ENCODE measurements at regions not wholly inside any gene's neighbourhood (a gene's known extent, or its start where the extent isn't known, plus 50 kb on each side); places are given as distances from the start of the nearest gene placed in this dataset.
A peak's percentile ranks its signal among the peaks of the same experiment; 100 is the strongest.

DNA sequence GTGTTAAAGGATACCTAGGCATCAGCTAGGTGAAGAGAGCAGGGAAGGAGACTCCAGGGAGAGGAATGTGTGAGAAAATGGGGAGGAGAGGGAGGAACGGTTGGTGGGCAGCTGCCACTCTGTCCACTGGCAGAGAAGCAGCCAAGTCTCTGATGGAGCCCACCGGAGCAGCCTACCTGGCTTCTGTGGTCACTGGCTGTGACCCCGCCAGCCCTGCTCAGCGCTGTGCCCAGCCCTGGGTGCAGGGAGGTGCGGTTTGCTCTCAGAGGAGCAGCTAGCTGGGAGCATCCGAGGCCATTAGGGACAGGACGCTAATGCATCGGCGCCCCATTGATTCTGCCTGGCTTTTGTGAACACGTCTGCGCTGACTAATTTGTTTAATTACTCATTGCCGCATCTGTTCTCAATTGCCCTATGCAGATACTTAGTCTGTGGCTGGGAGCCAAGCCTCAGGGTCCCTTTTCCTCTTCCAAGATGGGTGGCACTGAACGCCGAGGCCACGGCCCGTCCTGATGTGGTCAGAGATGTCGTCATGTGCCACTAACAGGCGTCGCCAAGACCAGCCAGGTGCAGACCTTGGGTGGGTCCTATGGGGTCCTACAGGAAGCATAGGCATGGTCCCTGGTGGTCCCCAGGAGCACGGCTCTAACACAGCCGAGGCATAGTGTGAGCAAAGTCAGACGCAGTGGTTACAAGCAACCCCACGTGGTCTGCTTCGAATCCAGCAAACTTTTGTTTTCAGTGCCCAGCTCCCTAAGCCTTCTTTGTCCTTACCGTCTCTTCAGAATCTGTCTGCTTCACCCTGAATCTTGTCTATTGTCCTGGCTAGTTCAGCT, 82.0 kb downstream of the RRM2 start:
- no peaks in the 10 kb centered on the region for H3K9me3 ChIP-seq
- no peak overlapping the region for H3K4me3 ChIP-seq
- no peak overlapping the region for H3K27ac ChIP-seq
- H3K36me3 ChIP-seq: no peaks in the 10 kb centered on the region
- H3K4me1 ChIP-seq: no peaks in the 10 kb centered on the region
- DNase-seq (peak in 1 of 3 donors; percentile 42), ATAC-seq (peak in 1 of 4 donors; percentile 21)
- WGBS (ENCODE audit: insufficient coverage, low coverage, low lambda C conversion rate, missing lambda C conversion rate): 56% methylated on average over 3 of the region's 25 CpGs
- TF ChIP-seq POLR2A (IDR thresholded peaks at IDR 0.05): no peak
- TF ChIP-seq, protein P1, sequence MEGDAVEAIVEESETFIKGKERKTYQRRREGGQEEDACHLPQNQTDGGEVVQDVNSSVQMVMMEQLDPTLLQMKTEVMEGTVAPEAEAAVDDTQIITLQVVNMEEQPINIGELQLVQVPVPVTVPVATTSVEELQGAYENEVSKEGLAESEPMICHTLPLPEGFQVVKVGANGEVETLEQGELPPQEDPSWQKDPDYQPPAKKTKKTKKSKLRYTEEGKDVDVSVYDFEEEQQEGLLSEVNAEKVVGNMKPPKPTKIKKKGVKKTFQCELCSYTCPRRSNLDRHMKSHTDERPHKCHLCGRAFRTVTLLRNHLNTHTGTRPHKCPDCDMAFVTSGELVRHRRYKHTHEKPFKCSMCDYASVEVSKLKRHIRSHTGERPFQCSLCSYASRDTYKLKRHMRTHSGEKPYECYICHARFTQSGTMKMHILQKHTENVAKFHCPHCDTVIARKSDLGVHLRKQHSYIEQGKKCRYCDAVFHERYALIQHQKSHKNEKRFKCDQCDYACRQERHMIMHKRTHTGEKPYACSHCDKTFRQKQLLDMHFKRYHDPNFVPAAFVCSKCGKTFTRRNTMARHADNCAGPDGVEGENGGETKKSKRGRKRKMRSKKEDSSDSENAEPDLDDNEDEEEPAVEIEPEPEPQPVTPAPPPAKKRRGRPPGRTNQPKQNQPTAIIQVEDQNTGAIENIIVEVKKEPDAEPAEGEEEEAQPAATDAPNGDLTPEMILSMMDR (IDR thresholded peaks at IDR 0.05): no peak
- no peaks in the 10 kb centered on the region for H3K27me3 ChIP-seq
- intact Hi-C loops (cut with DNase I): no loop called here

DNA sequence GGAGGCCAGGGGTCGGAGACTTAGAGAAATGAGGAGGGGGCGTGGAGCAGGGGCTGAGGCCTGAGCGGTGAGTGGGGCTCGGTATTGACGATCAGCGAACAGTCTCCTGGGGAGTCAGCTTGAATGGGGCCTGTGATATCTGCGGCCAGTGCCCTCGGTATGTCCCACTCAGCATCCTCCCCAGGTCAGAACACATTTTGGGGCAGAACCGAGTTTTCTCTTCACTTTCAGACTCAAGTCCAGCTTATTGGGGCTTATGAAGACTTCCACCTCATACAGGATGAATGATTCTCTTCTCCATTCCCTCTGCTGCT, 82.6 kb downstream of the RRM2 start:
- ATAC-seq (no peak), DNase-seq (no peak)
- no peaks in the 10 kb centered on the region for H3K36me3 ChIP-seq
- H3K4me3 ChIP-seq: no peak overlapping the region
- no peak overlapping the region for H3K27ac ChIP-seq
- H3K27me3 ChIP-seq: no peaks in the 10 kb centered on the region
- H3K4me1 ChIP-seq: no peaks in the 10 kb centered on the region
- H3K9me3 ChIP-seq: no peaks in the 10 kb centered on the region
- intact Hi-C loops (cut with DNase I): no loop called here
- TF ChIP-seq, protein P1 (IDR thresholded peaks at IDR 0.05): no peak
- no peak for TF ChIP-seq POLR2A (IDR thresholded peaks at IDR 0.05)
- WGBS (ENCODE audit: insufficient coverage, low coverage, low lambda C conversion rate, missing lambda C conversion rate): 98% methylated on average over 7 of the region's 9 CpGs

DNA sequence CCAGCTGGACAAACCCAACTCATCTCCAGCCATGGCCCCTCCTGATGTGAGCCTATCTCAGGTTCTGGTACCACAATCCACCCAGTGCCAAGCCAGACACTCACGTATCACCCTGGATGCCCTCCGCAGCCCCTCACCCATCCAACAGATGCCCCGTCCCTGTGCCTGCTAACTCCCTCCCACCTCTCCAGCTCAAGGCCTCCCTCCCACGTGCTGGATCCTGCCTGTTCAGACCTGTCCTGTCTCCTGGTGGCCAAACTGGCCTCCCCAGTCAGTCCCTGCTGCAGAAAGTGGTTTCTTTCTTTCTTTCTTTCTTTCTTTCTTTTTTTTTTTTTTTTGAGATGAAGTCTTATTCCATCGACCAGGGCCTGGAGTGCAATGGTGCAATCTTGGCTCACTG, 86.2 kb downstream of the RRM2 start:
- ATAC-seq (no peak), DNase-seq (no peak)
- 87% methylated on average over 5 of the region's 5 CpGs for WGBS (ENCODE audit: insufficient coverage, low coverage, low lambda C conversion rate, missing lambda C conversion rate)
- intact Hi-C loops (cut with DNase I): no loop called here
- no peaks in the 10 kb centered on the region for H3K9me3 ChIP-seq
- TF ChIP-seq, protein P1 (IDR thresholded peaks at IDR 0.05): no peak
- no peak for TF ChIP-seq POLR2A (IDR thresholded peaks at IDR 0.05)
- no peak overlapping the region for H3K4me3 ChIP-seq
- no peak overlapping the region for H3K27ac ChIP-seq
- no peaks in the 10 kb centered on the region for H3K36me3 ChIP-seq
- H3K27me3 ChIP-seq: no peaks in the 10 kb centered on the region
- H3K4me1 ChIP-seq: no peaks in the 10 kb centered on the region

DNA sequence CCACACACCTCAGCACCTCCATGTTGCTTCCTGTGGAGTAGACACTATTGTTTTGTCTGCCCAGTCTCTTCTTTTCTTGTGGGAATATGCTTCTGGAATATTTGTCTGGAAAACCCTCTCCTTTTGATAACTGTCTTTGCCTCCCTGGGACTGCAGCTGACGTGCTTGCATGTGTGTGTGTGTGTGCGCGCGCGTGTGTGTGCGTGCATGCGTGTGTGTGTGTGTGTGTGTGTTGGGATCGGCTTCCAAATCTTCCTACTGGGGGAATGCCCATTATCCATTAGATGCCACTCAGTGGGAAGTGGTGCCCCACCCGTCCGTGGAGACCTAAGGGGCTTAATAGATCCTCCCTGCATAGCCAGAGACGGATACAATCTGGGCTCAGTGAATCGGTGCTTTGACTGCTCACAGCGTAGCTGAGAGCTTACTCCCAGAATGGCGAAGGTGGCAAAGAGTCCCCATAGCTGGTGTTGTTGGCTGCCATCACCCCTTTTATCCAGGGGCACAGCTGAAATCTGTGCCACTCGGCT, 86.9 kb downstream of the RRM2 start:
- H3K4me3 ChIP-seq: no peak overlapping the region
- no peaks in the 10 kb centered on the region for H3K4me1 ChIP-seq
- TF ChIP-seq, protein P1 (IDR thresholded peaks at IDR 0.05): no peak
- no peak for TF ChIP-seq POLR2A (IDR thresholded peaks at IDR 0.05)
- no peaks in the 10 kb centered on the region for H3K9me3 ChIP-seq
- DNase-seq (no peak), ATAC-seq (no peak)
- H3K27ac ChIP-seq: no peak overlapping the region
- no peaks in the 10 kb centered on the region for H3K36me3 ChIP-seq
- 91% methylated on average over 5 of the region's 15 CpGs for WGBS (ENCODE audit: insufficient coverage, low coverage, low lambda C conversion rate, missing lambda C conversion rate)
- intact Hi-C loops (cut with DNase I): no loop called here
- no peaks in the 10 kb centered on the region for H3K27me3 ChIP-seq

All from right lobe of liver (tissue), 6 donors.